GM12872 (cell line): ENCODE measurements at regions not wholly inside any gene's neighbourhood (a gene's known extent, or its start where the extent isn't known, plus 50 kb on each side); places are given as distances from the start of the nearest gene placed in this dataset.

ENCODE experiments used
- CTCF ChIP-seq: IDR thresholded peaks from 3 replicates; pipeline ENCODE4 v1.5.1; 2011; ENCODE audit warnings: low read depth, mild to moderate bottlenecking, low read length, moderate library complexity; ENCODE audit not compliant: insufficient read depth

- no peak for TF ChIP-seq CTCF
Measured at GRCh38 chr5:107284822-107285525, 385.8 kb downstream of the EFNA5 start.

- TF ChIP-seq CTCF, result no peak
Measured at GRCh38 chr5:107282061-107282460, 388.7 kb downstream of the EFNA5 start.

- no peak for TF ChIP-seq CTCF
Measured at GRCh38 chr5:107278774-107279173, 392.0 kb downstream of the EFNA5 start.

DNA sequence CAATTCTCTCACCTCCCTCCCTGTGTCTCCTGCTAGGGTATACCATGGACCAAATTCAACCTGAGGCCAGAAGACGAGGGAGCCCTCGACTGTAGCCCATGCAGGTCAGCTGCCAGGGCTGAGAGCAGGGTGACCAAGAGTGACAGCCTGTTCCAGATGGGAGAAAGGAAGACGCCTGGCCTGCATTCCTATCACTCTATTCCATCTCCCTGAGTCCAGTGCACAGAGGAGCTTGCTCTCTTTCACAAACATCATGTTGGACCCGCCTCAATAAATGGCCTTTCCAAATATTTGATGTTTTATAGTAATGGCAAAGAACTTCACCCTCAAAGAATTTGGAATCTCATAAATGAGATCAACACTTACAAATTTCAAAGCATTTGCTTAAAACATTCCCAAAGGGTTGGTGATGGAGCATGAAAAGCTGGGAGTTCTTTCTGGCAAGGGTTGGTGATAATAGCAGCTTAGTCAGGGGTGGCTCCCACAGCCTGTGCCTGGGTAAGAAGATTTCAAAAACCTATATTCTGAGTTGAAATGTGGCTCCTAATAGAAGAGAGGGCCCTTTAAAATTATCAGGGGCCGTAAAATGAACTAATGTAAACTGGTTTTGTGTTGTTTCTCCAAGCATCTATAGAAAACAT, 393.1 kb downstream of the EFNA5 start:
- TF ChIP-seq CTCF, result no peak

- TF ChIP-seq CTCF, result no peak
Measured at GRCh38 chr5:107275333-107275732, 395.4 kb downstream of the EFNA5 start.

- no peak for TF ChIP-seq CTCF
Measured at GRCh38 chr5:107274571-107274970, 396.2 kb downstream of the EFNA5 start.

DNA sequence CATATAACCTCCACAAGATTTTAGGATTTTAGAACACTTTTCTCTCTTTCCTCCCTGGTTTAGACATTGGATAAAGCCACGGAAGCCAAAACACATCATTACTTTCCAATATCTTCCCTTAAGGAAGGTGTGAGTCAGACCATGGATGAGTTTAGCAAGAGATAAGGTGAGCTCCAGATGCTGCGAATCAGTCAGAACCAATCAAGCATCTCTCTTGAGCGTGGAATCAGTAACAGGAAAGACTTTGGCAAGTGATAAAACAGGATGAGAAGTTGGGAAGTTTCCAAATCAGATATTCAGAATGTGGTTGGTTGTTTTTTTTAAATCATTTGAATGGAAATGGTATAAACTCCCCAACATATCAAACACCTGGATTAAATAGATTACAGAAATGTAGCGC, 397.8 kb downstream of the EFNA5 start:
- no peak for TF ChIP-seq CTCF
